Fibroblast of upper back skin (primary cell): ENCODE measurements at regions not wholly inside any gene's neighbourhood (a gene's known extent, or its start where the extent isn't known, plus 50 kb on each side); places are given as distances from the start of the nearest gene placed in this dataset.
"Not testable (repeated sequence)": the region's sequence is repeated elsewhere in the genome, so short reads cannot be mapped to it uniquely, and the experiment has no call there.

Experiments
- DNase-seq: peaks from one replicate; pipeline ENCODE4 v3.0.0-alpha.2; 2013

DNA sequence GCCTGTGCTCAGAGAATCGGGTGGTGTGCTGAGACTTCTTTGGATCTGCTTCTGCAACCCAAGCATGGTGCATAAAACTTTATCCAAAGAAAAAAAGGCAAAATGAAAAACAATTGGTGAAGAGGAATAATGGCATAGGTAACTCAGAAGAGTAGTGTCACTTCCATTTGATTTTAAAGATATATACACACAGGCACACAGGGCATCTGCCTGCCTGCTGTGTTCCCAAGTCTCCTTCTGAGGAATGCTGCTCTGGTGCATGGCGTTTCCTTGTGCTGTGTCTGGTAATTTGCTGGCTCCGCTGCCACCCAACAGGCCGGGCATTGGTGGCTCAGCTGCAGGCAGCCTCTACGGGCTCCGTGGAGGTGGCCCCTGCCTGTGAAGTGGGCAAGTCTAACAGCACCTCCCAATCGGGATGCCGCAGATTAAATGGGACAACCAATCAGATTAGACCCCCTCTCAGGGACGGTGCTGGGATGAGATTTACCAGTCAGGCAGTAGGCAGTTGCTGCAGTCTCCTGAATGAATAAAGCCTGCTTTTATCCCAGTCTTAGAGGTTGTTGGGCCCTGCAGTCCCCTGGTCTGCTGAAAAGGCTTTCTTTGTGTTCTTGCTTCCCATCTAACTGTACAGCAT is 253.7 kb upstream of the RASGRP1 start:
- DNase-seq: no peak

DNA sequence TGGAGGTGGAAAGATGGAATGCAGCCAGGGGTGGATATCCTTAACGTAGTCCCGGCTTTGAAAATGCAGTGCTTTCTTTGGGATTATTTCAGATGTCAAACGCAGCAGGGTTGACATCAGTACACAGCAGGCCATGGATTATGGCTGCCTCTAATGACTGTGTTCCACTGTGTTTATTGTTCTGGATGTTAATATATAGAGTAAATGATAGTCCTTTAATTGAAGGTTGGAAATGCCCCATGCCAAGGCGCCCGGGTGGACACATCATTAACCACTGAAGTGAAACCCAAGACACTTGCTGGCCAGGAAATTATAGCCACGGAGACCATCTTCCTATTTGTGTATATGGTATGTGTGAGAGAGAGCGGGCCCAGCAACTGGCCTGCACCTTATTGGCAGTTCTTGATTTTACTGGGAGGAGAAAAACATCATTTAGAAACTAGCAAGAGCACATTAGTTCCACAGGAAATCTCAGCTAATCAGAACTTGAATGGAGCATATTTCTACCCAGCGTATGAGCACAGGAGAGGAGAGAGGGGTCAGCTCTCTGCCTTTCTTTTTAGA is 254.9 kb upstream of the RASGRP1 start:
- no peak for DNase-seq

DNA sequence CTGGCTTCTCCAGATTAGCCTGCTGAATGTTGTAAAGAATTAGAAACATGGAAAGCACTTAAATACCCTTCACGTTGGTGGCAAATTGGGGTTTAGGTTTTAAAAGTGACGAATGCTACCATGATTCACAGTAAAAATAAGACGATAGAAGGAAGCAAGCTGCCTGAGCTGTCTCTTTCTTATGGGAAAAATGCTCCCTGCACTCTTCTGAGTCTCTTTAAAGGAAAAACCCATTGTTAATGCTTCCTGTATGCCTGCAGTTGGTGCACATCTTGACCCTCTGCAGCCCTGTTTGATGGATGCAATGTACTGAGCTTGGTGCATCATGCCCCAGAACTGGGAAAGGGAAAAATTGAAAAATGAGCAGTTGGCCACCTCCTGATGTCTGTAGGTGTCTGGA is 258.6 kb upstream of the RASGRP1 start:
- DNase-seq: no peak

DNA sequence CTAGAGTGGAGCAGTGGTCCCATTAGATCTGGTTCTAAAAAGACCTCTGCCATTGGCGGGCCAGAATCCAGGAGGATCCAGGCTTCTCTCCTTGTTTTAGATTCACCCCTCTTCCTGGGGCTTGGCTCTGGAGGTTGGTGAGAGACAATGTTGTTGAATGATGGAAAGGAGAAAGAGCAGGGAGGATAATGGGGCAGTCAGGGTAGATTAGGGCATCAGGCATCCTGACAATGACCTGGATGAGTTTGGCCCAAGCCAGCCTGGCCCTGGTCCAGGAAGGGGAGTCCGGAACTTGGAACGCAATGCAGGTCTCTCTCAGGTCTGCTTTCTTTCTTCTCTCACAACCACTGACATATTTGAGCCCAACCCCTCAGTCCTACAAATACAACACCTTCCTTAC is 260.1 kb upstream of the RASGRP1 start:
- no peak for DNase-seq

DNA sequence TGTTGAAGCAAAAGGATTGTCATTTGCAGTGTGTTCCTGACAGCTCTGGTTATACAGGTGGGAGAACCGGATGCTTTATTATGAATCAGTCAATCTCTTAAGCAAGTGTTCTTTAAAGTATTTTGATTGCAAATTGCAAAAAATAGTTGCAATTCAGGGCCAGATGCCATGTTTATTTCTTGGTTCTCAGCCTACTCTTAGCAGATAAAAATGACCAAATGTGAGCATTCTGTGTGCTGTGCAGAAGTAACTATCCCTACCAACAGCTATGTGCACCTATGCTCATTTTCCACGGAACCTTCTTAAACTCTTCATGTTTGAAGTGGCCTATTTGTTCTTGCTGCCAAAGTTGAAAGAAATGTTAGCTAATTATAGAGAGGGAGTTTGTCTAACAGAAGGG is 262.3 kb upstream of the RASGRP1 start:
- no peak for DNase-seq

DNA sequence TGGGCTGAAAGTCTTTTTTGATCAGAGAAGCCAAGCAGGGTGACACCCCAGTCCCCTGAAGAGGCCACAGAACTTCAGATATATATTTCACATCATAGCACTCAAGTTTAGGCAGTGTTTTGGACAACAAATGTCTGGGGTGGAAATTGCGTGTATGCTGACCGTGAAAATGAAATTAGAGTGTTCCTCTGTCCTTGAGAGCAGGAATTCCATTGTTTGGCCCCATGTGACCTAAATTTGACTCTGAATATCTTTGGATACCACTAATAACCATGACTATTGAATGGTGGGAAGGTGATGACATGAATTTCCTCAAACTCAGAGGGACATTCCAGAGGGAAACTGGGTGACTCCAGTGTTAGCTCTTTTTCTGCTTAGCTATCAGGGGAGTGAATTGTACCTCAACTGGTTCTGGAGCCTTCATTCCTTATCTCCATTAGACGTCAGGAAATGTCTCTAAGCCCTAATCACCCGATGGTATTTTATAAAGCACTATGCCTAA is 263.5 kb upstream of the RASGRP1 start:
- peak; percentile 87 for DNase-seq

DNA sequence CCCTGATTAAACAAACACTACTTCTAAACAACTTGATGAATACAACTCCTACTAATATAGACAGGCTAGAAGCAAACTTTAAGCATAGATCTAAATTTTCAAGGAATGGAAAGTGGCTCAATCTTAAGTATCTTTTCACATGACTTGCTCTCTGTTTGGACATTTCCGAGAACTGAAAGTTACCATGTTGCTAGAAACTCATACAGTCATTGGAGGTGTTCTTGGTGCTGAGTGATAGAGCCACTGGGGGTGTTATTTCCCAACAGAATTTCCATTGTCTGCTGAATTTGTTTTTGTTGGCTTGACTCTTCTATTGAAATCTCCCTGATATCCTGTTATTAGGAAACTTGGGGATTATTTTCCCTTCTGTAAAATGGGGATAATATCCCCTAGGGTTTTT is 264.5 kb upstream of the RASGRP1 start:
- no peak for DNase-seq

DNA sequence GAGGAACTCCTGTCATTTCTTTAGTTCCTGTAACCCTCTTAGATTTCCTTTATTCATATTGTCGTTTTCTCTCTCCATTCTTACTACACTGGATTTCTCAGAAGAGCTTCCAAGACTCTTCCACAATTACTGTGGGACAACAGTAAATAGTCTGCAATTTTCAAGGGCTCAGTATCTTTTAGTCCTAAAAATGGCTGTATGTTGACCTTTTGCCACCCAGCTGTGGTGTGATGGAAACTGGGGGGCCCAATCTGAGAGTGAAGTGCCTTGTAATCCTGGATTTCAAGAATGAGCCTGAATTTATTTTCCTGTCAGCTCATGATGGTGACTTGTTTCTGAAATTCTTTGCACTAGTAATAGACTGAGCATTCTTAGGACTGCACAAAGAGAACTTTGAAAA is 277.6 kb upstream of the RASGRP1 start:
- DNase-seq: no peak

DNA sequence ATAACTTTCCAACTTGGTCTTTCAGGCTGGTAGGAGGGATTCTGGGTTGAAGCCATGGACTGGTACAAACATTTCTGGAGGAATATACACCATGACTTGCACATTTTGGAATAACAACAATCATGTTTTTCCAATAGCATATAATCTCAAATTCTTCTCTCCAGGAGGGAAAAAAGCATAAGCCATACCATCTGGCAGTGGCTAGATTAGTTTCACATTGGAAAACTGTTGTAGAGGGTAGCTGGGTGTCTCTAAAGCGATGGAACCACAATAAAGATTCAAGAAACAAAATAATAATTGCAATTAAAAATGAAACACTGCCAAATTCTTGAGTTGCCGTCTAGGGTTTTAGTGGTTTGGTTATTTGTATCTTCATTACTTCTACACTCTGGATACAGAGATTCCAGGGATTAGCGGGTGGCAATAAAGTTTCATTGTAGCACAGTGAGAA is 278.5 kb upstream of the RASGRP1 start:
- DNase-seq: peak; percentile 75

DNA sequence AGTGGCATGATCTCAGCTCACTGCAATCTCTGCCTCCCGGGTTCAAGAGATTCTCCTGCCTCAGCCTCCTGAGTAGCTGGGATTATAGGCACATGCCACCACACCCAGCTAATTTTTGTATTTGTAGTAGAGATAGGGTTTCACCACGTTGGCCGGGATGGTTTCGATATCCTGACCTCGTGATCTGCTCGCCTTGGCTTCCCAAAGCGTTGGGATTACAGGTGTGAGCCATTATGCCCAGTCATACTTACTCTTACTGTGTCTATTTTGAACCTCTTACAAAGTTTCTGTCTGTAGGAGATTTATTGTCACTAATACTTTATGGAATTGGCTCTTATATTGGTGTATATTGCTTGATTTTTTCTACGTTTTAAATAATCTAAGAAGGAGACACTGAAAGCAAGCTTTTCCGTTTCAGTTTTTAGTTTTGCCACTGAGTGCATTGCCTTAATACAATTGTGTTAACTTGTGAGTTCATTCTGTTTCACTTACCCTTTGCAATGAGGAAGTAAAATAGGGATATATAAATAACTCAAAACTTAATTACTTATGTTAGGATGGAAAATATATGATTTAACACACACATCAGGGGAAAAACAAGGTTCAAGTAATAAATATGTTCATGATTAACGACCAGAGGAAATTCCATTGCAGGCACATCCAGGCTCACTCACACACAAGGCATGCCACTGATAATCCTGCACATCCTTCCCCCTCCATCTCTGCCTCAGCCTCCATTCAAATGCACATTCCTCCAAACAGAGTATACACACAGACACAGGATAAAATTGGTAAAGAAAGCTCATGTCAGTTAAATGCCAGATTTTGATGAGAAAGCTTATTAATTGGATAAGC is 279.3 kb upstream of the RASGRP1 start:
- DNase-seq: peak; percentile 96

DNA sequence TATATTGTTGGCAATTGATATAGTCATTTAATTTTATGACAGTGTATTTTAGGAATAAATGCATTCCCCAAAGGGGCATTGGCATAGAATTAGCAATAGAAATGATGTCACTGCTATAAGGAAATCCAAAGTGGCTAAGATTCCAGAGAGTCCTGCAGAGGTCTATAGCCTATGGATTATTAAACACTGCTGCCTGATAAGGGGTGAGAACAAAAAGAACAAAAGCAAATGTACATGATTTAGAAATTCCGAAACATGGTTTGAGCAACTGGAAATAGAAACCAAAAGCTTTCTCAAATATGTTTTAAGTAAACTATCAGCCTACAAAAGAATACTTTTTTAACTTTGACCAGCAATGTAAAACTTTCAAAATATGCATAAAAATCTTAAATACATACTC is 280.1 kb upstream of the RASGRP1 start:
- peak; percentile 58 for DNase-seq

DNA sequence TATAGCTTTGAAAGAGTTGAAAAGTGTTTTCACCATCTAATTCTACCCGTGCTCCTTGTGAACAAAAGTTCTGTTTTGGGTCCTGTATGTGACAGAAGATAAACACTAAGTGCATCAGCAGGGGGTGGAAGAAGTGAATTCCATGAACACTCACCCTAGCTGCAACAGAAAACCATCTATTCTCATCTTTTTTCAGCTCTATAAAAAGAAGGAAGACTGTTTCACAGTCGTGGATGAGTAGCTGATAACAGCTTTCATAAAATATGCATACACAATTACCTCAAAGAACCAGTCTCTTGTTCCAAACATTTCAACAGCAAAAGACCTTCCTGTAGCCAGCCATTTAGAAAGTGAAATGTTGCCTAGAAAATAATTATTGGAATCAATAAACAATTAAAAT is 281.7 kb upstream of the RASGRP1 start:
- peak; percentile 52 for DNase-seq

DNA sequence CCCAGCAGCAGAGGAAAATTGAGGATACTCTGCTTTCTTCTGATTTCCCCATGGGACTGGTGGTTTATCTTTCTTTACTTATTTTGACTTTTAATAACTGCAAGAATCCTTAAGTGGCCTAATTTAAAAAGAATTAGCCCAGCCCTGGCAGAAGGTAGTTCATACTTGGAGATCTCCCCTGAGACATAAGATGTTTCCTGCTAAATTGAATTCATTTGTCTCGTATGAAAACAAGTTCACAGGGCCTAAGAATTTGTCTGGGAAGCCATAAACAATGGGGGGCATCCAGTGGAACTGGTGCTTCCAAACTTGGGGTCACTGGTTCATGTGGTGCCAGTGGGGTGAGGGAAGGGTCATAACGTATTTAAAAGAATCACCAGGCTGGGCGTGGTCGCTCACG is 283.1 kb upstream of the RASGRP1 start:
- no peak for DNase-seq

DNA sequence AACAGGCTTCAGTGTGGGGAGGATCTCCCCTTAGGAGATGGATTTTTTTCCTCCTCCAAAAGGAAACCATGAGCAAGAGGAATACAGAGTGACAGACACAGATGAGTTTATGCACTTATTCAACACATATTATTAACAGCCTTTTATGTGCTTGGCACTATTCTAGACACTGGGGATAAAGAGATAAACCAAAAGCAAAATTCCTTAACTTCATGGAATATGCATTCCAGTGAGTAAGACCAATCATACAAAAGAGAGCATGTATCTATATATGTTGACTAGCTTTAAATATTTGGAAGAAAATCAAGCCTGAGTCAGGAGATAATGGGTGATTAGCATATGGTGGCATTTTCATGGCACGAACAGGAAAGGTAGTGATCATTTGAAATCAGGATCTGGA is 284.4 kb upstream of the RASGRP1 start:
- DNase-seq: peak; percentile 66

DNA sequence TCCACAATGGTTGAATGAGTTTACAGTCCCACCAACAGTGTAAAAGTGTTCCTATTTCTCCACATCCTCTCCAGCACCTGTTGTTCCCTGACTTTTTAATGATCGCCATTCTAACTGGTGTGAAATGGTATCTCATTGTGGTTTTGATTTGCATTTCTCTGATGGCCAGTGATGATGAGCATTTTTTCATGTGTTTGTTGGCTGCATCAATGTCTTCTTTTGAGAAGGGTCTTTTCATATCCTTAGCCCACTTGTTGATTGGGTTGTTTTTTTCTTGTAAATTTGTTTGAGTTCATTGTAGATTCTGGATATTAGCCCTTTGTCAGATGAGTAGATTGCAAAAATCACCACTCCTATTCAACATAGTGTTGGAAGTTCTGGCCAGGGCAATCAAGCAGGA is 287.6 kb upstream of the RASGRP1 start:
- not testable (repeated sequence) for DNase-seq

DNA sequence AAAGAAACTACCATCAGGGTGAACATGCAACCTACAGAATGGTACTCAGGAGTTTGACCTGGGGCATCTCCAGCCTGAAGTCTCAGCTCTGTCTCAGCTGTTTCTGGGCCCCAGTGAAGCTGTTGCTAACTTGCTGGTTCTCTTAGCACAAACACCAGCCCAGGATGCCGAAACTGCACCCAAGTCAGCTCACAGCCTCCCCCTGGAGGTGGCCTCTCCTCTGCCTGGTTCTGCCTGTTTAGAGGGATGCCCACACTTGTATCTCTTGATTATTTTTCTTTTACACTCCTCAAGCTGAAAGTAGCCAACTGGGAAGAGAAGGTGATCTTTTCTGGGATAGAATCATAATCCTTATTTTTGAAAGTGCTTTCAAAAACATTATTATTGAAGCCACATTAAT is 289.0 kb upstream of the RASGRP1 start:
- peak; percentile 50 for DNase-seq

DNA sequence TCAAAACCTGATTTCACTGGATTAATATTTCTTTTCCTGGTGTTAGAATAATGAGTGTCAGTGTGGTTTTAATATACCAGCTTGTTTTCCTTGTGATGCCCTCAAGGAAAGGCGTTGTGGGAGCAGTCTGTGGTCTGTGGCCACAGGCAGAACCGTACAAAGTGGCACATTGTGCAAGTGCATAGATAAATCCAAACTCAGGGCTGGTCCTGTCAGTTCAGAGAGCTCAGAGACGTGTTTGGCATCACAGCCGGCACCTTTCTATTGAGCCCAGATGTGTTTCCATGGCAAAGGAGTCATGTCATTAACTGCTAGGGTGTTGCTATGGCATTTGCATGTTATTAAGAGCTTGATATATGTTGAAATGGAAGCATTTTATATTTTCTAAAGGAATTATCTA is 289.9 kb upstream of the RASGRP1 start:
- no peak for DNase-seq

DNA sequence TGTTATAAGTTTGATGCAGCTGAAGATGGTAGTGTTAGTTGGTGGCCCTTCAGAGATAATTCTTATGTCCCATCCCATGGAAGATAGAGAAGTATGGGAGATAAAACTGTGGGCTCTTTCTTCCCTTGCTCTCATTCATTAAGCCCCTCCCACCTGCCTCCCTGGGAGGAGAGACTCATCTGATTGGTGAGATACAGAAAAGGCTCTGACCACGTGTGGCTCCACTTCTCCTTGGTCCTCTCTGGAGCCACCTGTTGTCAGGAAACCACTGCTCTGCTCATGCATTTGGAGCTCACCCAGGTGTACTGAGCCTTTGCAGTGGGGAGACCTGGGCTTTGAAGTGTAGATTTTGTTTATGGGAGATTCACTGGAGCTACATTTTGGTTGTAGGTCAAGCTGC is 293.2 kb upstream of the RASGRP1 start:
- DNase-seq: no peak

DNA sequence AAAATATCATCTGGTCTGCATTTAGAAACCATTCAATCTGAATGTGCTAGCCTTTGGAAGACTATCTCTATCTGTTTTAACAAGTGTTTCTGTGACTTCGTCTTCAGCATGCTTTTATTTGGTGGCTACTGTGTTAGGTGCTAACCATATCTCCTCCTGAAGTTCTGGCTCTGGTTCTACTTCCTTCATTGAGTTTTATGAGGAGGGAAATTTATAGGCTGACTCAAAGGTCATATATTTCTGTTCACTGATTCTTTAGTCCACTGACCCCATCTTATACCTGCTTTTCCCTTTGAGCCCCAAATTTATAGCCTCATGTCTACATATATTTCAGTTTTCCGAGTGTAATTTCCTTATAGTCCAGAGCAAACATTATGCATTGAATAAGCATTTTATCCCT is 295.0 kb upstream of the RASGRP1 start:
- DNase-seq: no peak

DNA sequence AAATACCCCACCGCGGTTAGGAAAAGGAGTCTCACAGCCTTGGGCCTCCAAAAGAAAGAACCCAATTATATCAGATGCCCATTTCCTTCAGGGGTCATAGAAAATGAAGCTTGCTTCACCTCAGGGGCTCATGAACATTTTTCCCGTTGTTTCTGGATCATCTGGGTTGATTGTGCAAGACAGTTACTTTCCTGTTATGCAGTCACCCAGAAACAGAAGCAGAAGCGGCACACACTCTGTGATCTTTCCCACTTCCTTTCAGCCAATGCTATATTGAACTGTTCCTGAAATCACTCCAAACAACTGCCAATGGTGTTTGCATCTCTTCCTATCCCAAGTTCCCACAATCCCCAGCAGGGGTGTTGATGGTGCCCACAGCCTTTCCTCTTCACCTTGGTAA is 295.6 kb upstream of the RASGRP1 start:
- no peak for DNase-seq

DNA sequence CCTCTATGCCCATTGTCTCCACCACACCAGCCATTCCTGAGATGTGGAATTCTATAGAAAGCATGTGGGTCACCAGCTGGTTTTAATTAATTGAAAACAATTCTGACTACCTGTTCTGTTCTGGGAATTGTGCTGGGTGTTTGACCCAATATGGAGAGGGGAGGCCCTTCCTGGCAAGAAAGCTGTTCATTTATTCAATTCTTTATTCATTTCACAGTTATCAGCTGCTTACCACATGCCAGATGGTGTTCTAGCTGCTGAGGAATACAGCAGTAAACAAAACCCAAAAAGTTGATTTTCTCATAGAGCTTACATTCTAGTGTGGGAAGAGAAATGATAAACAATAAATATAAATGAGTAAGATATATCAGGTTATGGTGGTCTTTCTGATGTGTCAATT is 296.1 kb upstream of the RASGRP1 start:
- DNase-seq: no peak

DNA sequence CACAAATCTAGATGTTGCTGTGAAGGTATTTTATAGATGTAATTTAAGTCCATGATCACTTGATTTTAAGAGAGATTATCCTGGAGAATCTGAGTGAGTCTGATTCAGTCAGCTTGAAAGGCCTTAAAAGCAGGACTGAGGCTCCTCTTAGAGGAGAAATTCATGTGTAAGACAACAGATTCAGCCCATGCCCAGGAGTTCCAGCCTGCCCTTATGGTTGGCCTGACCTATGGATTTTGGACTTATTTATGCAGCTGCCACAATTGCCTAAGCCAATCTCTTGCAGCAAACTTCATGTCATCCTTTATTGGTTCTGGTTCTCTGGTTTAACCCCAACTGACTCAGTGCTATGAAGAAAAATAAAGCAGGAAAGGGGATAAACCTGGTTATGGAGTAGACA is 296.5 kb upstream of the RASGRP1 start:
- DNase-seq: no peak

DNA sequence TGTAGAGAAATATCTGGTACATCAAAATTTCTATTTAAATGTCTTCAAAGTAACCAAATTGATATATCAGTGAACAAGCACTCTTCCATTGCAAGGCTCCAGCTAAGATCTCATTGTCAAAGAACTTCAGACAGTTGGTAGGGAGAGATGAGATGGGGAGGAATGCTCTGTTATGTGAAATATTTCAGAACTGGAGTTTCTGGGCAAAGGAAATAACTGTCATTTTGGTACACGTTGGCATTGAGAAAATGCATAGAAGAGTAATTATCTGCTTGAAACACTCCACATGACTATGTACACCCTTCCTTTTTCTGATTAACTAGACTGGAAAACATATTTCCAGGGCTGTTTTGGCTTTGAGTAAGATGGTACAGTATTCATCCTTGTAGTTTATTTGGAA is 297.5 kb upstream of the RASGRP1 start:
- no peak for DNase-seq

DNA sequence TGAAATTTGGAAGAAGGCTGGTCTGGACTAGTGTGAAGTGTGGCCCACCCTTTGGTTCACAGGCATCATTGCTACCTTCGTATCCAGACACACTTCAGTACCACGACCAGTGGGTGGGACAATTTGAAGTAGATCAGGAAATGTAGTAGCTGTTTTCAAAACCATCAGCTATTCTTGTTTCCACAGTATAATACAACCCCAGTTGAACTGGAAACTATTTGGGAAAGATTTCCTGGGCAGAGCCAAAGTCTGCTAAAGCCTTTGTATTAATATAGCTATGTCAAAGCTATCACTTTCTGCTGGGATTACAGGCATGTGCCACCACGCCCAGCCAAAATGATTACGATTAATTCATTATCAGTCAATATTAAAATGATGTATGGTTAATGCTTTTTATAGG is 298.8 kb upstream of the RASGRP1 start:
- DNase-seq: no peak
